ENCODE measurements at regions not wholly inside any gene's neighbourhood (a gene's known extent, or its start where the extent isn't known, plus 50 kb on each side); places are given as distances from the start of the nearest gene placed in this dataset.

GRCh38 chr7:34242391-34242790, 337.1 kb downstream of the BMPER start:
- Histone ChIP-seq H2BK15ac (ENCODE audit: low read depth, low read length) (no peak overlapping the region), H2BK5ac (ENCODE audit: low read depth, low read length, poor library complexity, severe bottlenecking) (no peak overlapping the region), H3K27me3 (ENCODE audit: control insufficient read depth, insufficient read depth, low read length) (peaks cover 1% of the 10 kb centered on the region), H3K23ac (ENCODE audit: low read depth, low read length) (no peak overlapping the region), H2BK20ac (ENCODE audit: low read depth, low read length) (no peak overlapping the region), H3K56ac (ENCODE audit: extremely low read depth, insufficient read depth, low read length) (no peak overlapping the region), H3K4ac (ENCODE audit: low read depth, low read length) (no peak overlapping the region), H2AK5ac (ENCODE audit: low read depth, low read length) (no peak overlapping the region), H3K36me3 (ENCODE audit: control insufficient read depth, insufficient read depth, low read length) (no peaks in the 10 kb centered on the region), H2AFZ (replicated peaks; ENCODE audit: low read length, poor library complexity) (no peak overlapping the region), H3K27ac (ENCODE audit: insufficient read depth, low read length) (no peak overlapping the region), H4K5ac (ENCODE audit: low read depth, low read length) (no peak overlapping the region), H4K20me1 (ENCODE audit: insufficient read depth, low read length) (no peaks in the 10 kb centered on the region), H4K8ac (ENCODE audit: low read depth in 2 of 2, low read length in 2 of 2) (no peak overlapping the region), H4K91ac (ENCODE audit: insufficient read depth, low read depth, low read length) (no peak overlapping the region), H2AK9ac (replicated peaks; ENCODE audit: low read depth, low read length, poor library complexity) (no peak overlapping the region), H3K4me3 (ENCODE audit: insufficient read depth, low read depth, low read length) (no peak overlapping the region), H3K9me3 (ENCODE audit: control insufficient read depth, insufficient read depth, low read length) (no peaks in the 10 kb centered on the region), H3K4me1 (ENCODE audit: control insufficient read depth, insufficient read depth, low read length) (no peaks in the 10 kb centered on the region), H3K9me1 (ENCODE audit: insufficient read depth, low read length) (no peaks in the 10 kb centered on the region), H3K4me2 (ENCODE audit: low read depth, low read length) (no peak overlapping the region), H3K18ac (ENCODE audit: low read depth, low read length) (no peak overlapping the region), H3K14ac (replicated peaks; ENCODE audit: low read depth, low read length) (no peak overlapping the region), H3K79me1 (ENCODE audit: low read depth in 1 of 2, low read length in 2 of 2) (no peaks in the 10 kb centered on the region), H2BK120ac (ENCODE audit: low read depth, low read length) (no peak overlapping the region), H3K9ac (ENCODE audit: low read depth, low read length) (no peak overlapping the region)
- TF ChIP-seq CEBPB (IDR thresholded peaks at IDR 0.05; ENCODE audit: low read depth, low read length) (no peak), BHLHE40 (IDR thresholded peaks at IDR 0.05; ENCODE audit: low read depth, low read length) (no peak), RFX5 (IDR thresholded peaks at IDR 0.05; ENCODE audit: low read depth, low read length) (no peak), RCOR1 (IDR thresholded peaks at IDR 0.05; ENCODE audit: insufficient replicate concordance, low read length) (no peak), MAFK (IDR thresholded peaks at IDR 0.05; ENCODE audit: low read depth, low read length) (no peak)
- ChIA-PET CTCF (no interaction called here), POLR2A (ENCODE audit: unreplicated experiment) (no interaction called here)
- intact Hi-C loops (cut with micrococcal nuclease) (no loop called here), in situ Hi-C loops (cut with MboI; ENCODE audit: low sequenced_read_pairs) (no loop called here), dilution Hi-C loops (cut with HindIII; ENCODE audit: low sequenced_read_pairs, unreplicated experiment) (no loop called here)
- no peak for ATAC-seq (ENCODE audit: low read depth)
- no peak for DNase-seq
- no CpG with 5 or more reads among the region's 1 CpG for WGBS, 2 experiments (ENCODE audit: extremely low coverage in 2 of 2, insufficient read length in 1 of 2)
- BruUV-seq (replicated peaks) = no TSS peak

Measured in IMR-90 (cell line).